ENCODE measurements at regions not wholly inside any gene's neighbourhood (a gene's known extent, or its start where the extent isn't known, plus 50 kb on each side); places are given as distances from the start of the nearest gene placed in this dataset.
"Not testable (repeated sequence)": the region's sequence is repeated elsewhere in the genome, so short reads cannot be mapped to it uniquely, and the experiment has no call there.

GRCh38 chr14:61602003-61602732 is 93.1 kb upstream of the HIF1A start:
- DNase-seq (ENCODE audit: low read depth in 2 of 3, low spot score in 2 of 3), result no peak

- no peak for DNase-seq (ENCODE audit: low read depth in 2 of 3, low spot score in 2 of 3)
Measured at GRCh38 chr14:61602733-61603077, 92.6 kb upstream of the HIF1A start.

- no peak for DNase-seq (ENCODE audit: low read depth in 2 of 3, low spot score in 2 of 3)
Measured at GRCh38 chr14:61603736-61604135, 91.6 kb upstream of the HIF1A start.

- no peak for DNase-seq (ENCODE audit: low read depth in 2 of 3, low spot score in 2 of 3)
Measured at GRCh38 chr14:61607570-61608244, 87.6 kb upstream of the HIF1A start.

GRCh38 chr14:61608245-61609165 is 86.8 kb upstream of the HIF1A start:
- no peak for DNase-seq (ENCODE audit: low read depth in 2 of 3, low spot score in 2 of 3)

- DNase-seq (ENCODE audit: low read depth in 2 of 3, low spot score in 2 of 3), result no peak
Measured at GRCh38 chr14:61609191-61609843, 86.0 kb upstream of the HIF1A start.

- DNase-seq (ENCODE audit: low read depth in 2 of 3, low spot score in 2 of 3), result no peak
Measured at GRCh38 chr14:61609884-61610283, 85.4 kb upstream of the HIF1A start.

GRCh38 chr14:61610900-61611299 is 84.4 kb upstream of the HIF1A start:
- no peak for DNase-seq (ENCODE audit: low read depth in 2 of 3, low spot score in 2 of 3)

- no peak for DNase-seq (ENCODE audit: low read depth in 2 of 3, low spot score in 2 of 3)
Measured at GRCh38 chr14:61611880-61612630, 83.3 kb upstream of the HIF1A start.

GRCh38 chr14:61613006-61613405 is 82.3 kb upstream of the HIF1A start:
- not testable (repeated sequence) for DNase-seq (ENCODE audit: low read depth in 2 of 3, low spot score in 2 of 3)

GRCh38 chr14:61614693-61615092 is 80.6 kb upstream of the HIF1A start:
- DNase-seq (ENCODE audit: low read depth in 2 of 3, low spot score in 2 of 3), result no peak

GRCh38 chr14:61615743-61616523 is 79.4 kb upstream of the HIF1A start:
- no peak for DNase-seq (ENCODE audit: low read depth in 2 of 3, low spot score in 2 of 3)

- no peak for DNase-seq (ENCODE audit: low read depth in 2 of 3, low spot score in 2 of 3)
Measured at GRCh38 chr14:61616524-61617185, 78.7 kb upstream of the HIF1A start.

- DNase-seq (ENCODE audit: low read depth in 2 of 3, low spot score in 2 of 3), result no peak
Measured at GRCh38 chr14:61618448-61618847, 76.9 kb upstream of the HIF1A start.

GRCh38 chr14:61619494-61619893 is 75.8 kb upstream of the HIF1A start:
- DNase-seq (ENCODE audit: low read depth in 2 of 3, low spot score in 2 of 3), result no peak

GRCh38 chr14:61620130-61620946 is 75.0 kb upstream of the HIF1A start:
- peak in 1 of 3 experiments; percentile 24 for DNase-seq (ENCODE audit: low read depth in 2 of 3, low spot score in 2 of 3)

- no peak for DNase-seq (ENCODE audit: low read depth in 2 of 3, low spot score in 2 of 3)
Measured at GRCh38 chr14:61621444-61621843, 73.9 kb upstream of the HIF1A start.

GRCh38 chr14:61622051-61622450 is 73.3 kb upstream of the HIF1A start:
- no peak for DNase-seq (ENCODE audit: low read depth in 2 of 3, low spot score in 2 of 3)
